Uterus (tissue), 3 donors: ENCODE measurements at regions not wholly inside any gene's neighbourhood (a gene's known extent, or its start where the extent isn't known, plus 50 kb on each side); places are given as distances from the start of the nearest gene placed in this dataset.

Source experiments
- DNase-seq, 2 donors: peaks; one replicate each; pipeline ENCODE4 v3.0.0-alpha.2; 2019 to 2020
- H3K27ac ChIP-seq, 2 donors: fragments of 200-600 bp; sonication (generic); 1 replicate in 1 of 2; 2 replicates in 1 of 2; pipeline ENCODE4 v1.5.1; 2016 to 2018
- H3K27me3 ChIP-seq, 2 donors: fragments of 200-600 bp; sonication (generic); one replicate each; pipeline ENCODE4 v1.5.1; 2018 to 2019; ENCODE audit warnings: control low read depth in 1 of 2
- H3K36me3 ChIP-seq, 2 donors: fragments of 200-600 bp; sonication (generic); one replicate each; pipeline ENCODE4 v1.5.1; 2019; ENCODE audit warnings: control low read depth in 1 of 2
- H3K4me1 ChIP-seq, 2 donors: fragments of 200-600 bp; sonication (generic); one replicate each; pipeline ENCODE4 v1.5.1; 2018 to 2019; ENCODE audit warnings: control low read depth in 1 of 2
- H3K4me3 ChIP-seq, 2 donors: fragments of 200-600 bp; sonication (generic); 1 replicate in 1 of 2; 2 replicates in 1 of 2; pipeline ENCODE4 v1.5.1; 2018 to 2019; ENCODE audit warnings: mild to moderate bottlenecking in 1 of 2
- H3K9me3 ChIP-seq, 2 donors: fragments of 200-600 bp; sonication (generic); one replicate each; pipeline ENCODE4 v1.5.1; 2019; ENCODE audit warnings: control low read depth in 1 of 2
- POLR2A ChIP-seq, 2 donors: fragments of 450-650 bp; IDR thresholded peaks; one replicate each; pipeline ENCODE4 v1.6.1; 2016; ENCODE audit warnings: antibody characterized with exemption in 2 of 2, mild to moderate bottlenecking in 1 of 2, moderate library complexity in 1 of 2
- intact Hi-C: fragments of 100-400 bp; cut with DNase I; formaldehyde crosslinking; loops from one replicate; pipeline ENCODE4 v1.15.1; 2023; ENCODE audit warnings: low total_unique reads
- TF ChIP-seq, protein P1 (sequence below), 4 experiments: fragments of 200-600 bp in 2 of 4; fragments of 450-650 bp in 2 of 4; sonication (generic) in 2 of 4; IDR thresholded peaks; one replicate each; pipeline ENCODE4 v1.5.1; 2016 to 2019; ENCODE audit warnings: antibody characterized with exemption in 4 of 4, mild to moderate bottlenecking in 2 of 4, moderate library complexity in 1 of 4
- donor health status: DM: yes; HTN: yes; CAD: no.

- Histone ChIP-seq H3K27me3 (no peaks in the 10 kb centered on the region), H3K36me3 (no peaks in the 10 kb centered on the region), H3K4me3 (no peak overlapping the region), H3K27ac (no peak overlapping the region), H3K9me3 (no peaks in the 10 kb centered on the region), H3K4me1 (no peaks in the 10 kb centered on the region)
- no peak for TF ChIP-seq POLR2A (IDR thresholded peaks at IDR 0.05)
- TF ChIP-seq, protein P1, sequence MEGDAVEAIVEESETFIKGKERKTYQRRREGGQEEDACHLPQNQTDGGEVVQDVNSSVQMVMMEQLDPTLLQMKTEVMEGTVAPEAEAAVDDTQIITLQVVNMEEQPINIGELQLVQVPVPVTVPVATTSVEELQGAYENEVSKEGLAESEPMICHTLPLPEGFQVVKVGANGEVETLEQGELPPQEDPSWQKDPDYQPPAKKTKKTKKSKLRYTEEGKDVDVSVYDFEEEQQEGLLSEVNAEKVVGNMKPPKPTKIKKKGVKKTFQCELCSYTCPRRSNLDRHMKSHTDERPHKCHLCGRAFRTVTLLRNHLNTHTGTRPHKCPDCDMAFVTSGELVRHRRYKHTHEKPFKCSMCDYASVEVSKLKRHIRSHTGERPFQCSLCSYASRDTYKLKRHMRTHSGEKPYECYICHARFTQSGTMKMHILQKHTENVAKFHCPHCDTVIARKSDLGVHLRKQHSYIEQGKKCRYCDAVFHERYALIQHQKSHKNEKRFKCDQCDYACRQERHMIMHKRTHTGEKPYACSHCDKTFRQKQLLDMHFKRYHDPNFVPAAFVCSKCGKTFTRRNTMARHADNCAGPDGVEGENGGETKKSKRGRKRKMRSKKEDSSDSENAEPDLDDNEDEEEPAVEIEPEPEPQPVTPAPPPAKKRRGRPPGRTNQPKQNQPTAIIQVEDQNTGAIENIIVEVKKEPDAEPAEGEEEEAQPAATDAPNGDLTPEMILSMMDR (IDR thresholded peaks at IDR 0.05): no peak
- intact Hi-C loops: no loop called here
- no peak for DNase-seq
Measured at GRCh38 chr20:6533761-6534479, 233.6 kb upstream of the BMP2 start.

DNA sequence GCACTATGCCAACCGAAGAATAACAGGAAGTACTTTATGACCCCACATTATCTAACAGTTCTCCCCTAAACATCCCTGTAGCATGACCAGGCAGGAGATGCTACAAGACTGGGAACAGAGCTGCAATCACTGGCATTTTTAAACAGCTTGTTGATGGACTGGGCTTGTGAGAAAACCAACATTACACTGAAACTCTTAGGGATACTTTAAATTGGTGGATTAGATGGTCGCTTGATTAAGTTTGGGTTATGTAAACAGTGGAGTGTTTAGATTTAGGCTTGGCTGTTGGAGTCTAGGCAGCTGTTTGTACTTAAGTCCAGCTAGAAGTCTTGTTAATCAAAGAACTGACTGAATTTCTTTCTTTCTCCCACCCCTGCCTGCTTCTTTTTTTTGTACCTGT, 234.1 kb upstream of the BMP2 start:
- DNase-seq: no peak
- intact Hi-C loops: no loop called here
- Histone ChIP-seq H3K27me3 (no peaks in the 10 kb centered on the region), H3K9me3 (no peaks in the 10 kb centered on the region), H3K4me3 (no peak overlapping the region), H3K36me3 (no peaks in the 10 kb centered on the region), H3K4me1 (no peaks in the 10 kb centered on the region), H3K27ac (no peak overlapping the region)
- TF ChIP-seq, protein P1 (IDR thresholded peaks at IDR 0.05): no peak
- no peak for TF ChIP-seq POLR2A (IDR thresholded peaks at IDR 0.05)

DNA sequence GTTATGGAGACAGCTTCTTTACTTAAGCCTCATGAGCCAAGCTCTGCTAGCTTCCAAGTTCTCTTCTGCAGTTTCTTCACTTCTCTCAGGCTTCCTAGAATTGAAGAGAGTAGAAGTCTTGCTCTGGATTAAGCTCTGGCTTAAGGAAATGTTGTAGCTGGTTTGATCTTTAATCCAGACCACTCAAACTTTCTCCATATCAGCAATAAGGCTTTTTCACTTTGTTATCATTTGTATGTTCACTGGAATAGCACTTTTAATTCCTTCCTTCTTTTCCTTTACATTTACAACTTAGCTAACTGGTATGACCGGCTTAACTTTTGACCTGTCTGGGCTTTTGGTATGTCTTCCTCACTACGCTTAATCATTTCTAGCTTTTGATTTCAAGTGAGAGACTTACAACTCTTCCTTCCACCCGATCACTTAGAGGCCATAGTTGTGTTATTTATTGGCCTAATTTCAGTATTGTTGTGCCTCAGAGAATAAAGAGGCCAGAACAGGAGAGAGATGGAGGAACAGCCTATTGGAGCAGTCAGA, 236.6 kb upstream of the BMP2 start:
- Histone ChIP-seq H3K27me3 (no peaks in the 10 kb centered on the region), H3K9me3 (no peaks in the 10 kb centered on the region), H3K27ac (no peak overlapping the region), H3K4me1 (no peaks in the 10 kb centered on the region), H3K4me3 (no peak overlapping the region), H3K36me3 (no peaks in the 10 kb centered on the region)
- no peak for DNase-seq
- TF ChIP-seq POLR2A (IDR thresholded peaks at IDR 0.05): no peak
- TF ChIP-seq, protein P1 (IDR thresholded peaks at IDR 0.05): no peak
- intact Hi-C loops: no loop called here

- intact Hi-C loops: no loop called here
- TF ChIP-seq, protein P1 (IDR thresholded peaks at IDR 0.05): no peak
- TF ChIP-seq POLR2A (IDR thresholded peaks at IDR 0.05): no peak
Measured at GRCh38 chr20:6530254-6530653, 237.2 kb upstream of the BMP2 start.

DNA sequence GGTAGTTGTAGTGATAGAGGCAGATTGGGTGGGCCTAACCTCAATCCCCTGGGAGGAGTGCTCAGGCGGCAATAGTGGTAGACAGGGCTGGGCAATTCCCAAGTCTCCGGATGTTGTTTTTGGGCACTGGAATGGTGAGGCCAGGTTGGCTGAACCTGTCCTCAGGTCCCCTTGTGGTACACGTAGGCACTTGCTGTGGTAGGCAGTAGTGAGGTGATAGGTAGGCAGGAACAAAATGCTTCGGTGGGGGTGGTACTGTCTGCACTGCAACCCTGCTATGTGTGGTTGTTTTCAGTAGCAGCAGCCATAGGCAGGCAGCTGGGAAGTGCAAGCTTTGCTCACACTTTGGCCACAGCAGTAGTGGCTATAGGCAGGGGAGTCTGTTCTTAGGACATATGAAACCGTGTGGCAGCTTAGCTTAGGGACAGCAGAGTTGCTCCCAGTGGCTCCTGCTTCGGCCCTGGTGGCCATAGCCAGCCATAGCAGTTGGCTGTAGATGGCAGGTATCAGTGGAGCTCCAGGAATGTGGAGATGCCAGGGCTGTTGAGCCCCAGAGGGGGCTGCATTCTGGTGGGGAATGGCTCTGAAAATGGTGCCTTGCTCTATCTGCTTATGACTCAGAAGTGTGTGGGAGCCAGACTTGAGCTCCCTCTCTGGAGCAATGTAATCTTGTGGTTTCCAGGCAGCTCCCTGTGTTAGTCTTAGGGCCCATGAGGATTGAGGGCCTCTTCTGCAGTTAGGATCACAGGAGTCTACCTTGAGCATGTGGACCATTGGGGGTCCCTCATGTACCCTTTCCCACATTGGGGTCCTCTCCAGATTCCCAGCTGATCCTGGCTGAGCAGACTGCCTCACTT, 241.8 kb upstream of the BMP2 start:
- Histone ChIP-seq H3K4me3 (no peak overlapping the region), H3K27me3 (no peaks in the 10 kb centered on the region)
- intact Hi-C loops: no loop called here

More at GRCh38 chr20:6530254-6530653, 237.2 kb upstream of the BMP2 start:
- Histone ChIP-seq H3K4me3 (no peak overlapping the region), H3K36me3 (no peaks in the 10 kb centered on the region), H3K27me3 (no peaks in the 10 kb centered on the region), H3K9me3 (no peaks in the 10 kb centered on the region), H3K27ac (no peak overlapping the region), H3K4me1 (no peaks in the 10 kb centered on the region)
- no peak for DNase-seq

More for the DNA sequence above, 241.8 kb upstream of the BMP2 start:
- no peak for DNase-seq
- Histone ChIP-seq H3K36me3 (no peaks in the 10 kb centered on the region), H3K9me3 (no peaks in the 10 kb centered on the region), H3K27ac (no peak overlapping the region), H3K4me1 (no peaks in the 10 kb centered on the region)
- no peak for TF ChIP-seq POLR2A (IDR thresholded peaks at IDR 0.05)
- TF ChIP-seq, protein P1 (IDR thresholded peaks at IDR 0.05): no peak
